NCI-H146 treated with DMSO at 0.1 percent for 48 hours (cell line): ENCODE measurements at regions not wholly inside any gene's neighbourhood (a gene's known extent, or its start where the extent isn't known, plus 50 kb on each side); places are given as distances from the start of the nearest gene placed in this dataset.

Experiments
- DNase-seq: peaks from one replicate; lab custom pipeline; 2025; ENCODE audit not compliant: unreplicated experiment; lab: John Stamatoyannopoulos, UW

DNA sequence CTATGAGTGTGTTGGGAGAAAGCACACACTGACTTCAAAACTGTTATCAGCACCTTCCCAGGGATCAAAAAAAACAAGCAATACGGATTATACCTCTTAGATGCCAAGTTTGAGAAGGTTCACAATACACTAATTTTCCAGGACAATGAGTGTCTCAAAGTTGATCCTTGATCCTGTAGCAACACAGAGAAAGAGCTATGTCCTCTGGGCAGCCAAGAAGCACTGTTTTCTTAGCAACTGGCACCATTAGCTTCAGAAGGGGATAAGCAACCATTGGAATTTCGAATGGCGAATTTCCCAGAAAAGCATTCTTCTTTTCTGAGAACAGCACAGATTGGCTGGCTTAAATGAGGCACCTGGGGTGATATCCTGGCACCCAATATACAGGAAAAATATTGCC lies 270.3 kb upstream of the RORA start:
- no peak for DNase-seq

DNA sequence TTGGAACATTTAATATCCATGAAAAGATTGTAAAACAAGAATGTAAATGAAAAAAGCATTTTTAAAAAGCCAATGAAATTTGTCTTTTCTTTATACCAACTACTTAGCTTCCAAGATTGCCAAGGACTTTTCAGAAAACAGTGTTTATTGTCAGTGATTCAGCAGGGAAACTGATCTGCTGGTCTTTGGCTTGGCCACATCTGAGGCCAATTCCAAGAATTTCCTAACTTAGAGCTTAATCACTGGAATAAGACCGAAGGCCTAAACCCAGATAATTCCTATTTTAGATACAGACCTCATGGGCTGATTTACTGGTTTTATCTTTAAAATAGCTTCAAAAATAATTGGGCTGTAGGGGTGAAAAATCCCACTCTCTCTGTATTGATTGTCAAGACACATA lies 260.5 kb upstream of the RORA start:
- DNase-seq: no peak

DNA sequence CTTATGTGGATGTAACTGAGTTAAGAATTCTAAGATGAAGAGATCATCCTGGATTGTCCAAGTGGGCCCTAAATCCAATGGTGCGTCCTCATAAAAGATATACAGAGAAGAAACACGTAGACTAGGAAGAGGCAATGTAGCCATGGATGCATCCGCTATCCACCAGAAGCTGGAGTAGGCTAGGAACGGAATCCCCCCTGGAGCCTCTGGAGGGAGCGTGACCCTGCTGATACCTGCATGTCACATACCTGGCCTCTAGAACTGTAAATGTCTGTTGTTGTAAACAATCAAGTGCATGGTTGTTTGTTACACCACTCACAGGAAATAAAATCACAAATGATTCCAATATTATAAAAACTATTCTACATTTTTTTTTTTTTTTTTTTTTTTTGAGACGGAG lies 254.5 kb upstream of the RORA start:
- DNase-seq: no peak

DNA sequence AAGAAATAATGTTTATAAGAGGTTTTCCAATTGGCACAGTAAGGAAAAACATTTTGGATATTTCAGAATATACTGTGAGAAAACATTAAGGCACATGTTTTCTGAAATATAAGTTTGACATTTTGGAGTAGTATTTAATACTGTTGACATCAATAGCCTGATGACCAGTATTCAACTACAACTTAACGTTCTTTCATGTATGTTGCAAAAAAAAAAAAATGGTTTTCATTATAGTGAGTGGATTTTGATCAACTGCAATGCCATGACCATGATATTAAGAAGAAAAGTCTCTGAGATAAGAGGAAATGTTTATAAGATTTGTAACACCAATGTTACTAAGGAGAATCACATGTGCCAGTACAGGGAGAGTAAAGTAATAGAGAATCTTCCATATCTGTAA lies 252.8 kb upstream of the RORA start:
- DNase-seq: no peak

DNA sequence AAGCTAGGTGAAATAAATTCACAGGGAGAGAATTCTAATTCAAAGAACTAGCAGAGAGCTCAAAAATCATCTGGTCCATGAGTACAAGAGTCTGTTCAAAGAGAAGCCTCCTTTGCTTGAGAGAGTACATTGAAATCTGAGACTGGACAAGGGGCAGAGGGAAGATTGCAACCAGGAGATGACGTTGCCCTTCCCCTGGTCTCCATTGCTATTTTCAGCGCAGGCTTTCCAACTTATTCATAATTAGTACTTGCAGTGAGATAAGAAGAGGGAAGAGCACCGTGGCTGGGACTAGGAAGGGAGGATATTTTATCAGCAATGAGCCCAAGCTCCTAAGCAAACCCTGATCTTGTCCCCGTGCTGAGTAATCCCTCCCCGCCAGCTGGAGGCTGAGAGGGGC lies 251.8 kb upstream of the RORA start:
- peak; percentile 24 for DNase-seq

DNA sequence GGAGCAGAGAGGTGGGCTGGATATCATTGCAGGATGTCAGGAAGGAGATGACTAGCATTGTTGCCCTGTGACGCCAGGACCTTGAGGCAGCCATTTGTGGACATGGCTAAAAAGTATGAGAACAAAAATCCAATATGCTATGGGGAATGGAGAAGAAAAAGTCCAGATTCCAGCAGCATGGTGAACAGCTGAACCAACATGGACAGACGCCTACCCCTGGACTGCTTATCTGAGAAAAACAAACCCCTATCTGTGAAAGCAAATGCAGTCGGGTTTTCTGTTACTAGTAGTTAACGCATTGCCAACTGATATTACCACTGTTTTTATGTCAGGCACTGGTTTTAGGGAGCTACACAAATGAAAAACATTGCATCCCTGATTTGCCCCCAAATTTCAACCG lies 251.2 kb upstream of the RORA start:
- DNase-seq: peak; percentile 0

DNA sequence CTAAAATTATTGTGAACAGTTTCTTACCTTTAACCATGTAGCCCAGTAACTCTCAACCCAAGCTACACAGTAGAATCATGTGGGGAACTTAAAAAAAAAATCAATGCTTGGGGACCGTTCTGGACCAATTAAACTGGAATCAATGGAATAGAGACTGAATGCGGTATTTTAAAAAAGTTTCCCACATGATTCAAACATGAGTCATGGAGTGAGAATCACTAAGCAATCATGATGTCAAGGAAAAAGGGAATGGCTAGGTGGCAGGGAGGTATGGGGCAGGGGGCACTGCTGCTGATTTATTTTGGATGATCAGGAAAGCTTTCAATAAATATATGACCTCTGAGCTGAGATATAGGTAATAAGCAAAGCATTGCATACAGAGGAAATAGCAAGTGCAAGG lies 250.5 kb upstream of the RORA start:
- no peak for DNase-seq

DNA sequence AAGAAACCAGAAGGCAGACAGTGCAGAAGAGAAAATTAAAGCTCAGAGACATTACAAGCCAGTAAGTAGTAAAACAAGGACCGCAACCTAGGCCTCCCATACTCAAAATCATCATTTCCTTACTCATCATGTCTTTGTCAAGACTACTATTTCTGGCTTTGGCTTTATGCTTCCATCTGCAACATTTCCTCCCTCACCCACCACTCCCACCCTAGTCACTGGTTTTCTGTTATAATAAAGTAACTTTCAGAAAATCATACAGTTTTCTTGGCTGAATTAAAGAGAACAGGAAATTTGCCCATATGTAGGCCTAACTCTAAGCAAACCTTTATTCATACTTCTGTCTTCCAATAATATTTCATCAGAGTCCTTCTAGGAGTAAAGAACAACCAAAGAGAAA lies 247.6 kb upstream of the RORA start:
- no peak for DNase-seq

DNA sequence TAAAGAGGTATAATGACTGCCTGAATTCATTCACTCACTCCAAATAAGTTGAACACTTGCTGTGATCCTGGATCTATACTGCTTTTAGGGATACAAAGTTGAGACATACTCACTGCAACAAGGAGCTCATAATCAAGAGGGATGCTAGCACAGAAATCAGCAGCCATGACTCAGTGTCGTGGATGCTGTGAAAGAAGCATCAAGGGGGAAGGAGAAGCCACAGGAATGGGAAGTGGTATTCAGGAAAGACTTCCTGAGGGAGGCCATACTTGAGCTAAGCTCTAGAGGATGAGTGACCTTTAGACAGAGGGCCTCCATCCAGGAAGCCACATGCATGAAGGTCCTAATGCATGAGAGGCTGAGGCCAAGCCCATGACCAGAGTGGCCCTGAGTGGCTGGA lies 245.7 kb upstream of the RORA start:
- no peak for DNase-seq

DNA sequence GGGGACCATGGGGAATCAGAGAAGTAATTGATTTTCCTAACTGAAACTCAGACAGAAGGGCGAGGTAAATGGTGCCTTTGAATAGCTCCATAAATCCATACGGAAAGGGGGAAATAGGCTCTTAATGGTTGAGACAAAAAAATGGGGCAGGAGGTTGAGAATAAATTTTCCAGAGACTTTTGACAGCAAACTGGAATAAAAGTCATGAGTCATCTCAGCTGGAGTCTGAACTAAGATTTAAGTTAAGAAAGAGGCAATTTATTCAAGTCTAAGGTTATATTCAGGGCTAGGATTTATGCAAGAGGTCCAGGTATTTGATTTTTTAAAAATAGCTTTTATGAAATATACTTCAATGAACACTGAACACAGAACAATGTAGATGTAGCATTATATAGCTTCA lies 238.7 kb upstream of the RORA start:
- no peak for DNase-seq

DNA sequence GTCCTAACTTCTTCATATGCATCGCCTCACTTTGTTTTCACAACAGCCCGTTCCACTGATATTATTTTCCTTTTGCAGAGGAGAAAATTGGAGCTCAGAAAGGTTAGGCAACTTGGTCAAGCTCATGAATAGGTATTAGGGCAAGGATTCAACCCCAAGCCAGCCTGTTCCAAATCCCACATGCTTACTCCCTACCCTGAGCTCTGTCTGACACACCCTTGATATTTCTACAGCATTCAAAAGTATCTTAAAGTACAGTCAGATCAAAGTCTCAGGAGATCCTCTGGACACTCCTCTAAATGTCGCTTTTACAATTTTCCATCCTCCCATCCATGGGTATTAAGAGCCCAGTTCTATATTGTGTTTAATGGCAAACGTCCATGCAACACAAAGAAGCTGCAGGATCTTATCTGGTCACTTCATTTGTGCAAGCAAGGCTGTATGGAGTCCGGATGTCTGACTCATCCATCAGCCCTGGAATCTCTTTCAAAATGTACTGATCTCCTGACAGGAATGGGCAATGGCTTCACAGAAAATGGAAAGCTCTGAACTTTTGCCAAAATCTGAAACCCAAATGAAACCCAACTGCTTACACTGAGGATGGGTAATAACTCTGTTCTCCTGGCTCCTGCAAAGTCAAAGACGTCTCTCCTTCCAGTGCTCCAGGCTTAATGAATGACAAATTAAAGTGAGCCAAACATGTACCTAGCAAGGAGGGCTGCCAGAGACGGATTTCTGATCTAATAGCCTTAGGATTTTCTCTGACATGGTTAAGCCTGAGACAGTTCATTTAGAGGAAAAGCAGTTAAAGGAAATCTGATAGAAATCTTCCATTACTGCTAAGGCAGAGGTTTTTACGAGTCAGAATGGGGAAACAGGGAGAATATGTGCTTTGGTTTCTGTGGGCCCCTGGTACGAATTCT lies 230.9 kb upstream of the RORA start:
- peak; percentile 48 for DNase-seq

DNA sequence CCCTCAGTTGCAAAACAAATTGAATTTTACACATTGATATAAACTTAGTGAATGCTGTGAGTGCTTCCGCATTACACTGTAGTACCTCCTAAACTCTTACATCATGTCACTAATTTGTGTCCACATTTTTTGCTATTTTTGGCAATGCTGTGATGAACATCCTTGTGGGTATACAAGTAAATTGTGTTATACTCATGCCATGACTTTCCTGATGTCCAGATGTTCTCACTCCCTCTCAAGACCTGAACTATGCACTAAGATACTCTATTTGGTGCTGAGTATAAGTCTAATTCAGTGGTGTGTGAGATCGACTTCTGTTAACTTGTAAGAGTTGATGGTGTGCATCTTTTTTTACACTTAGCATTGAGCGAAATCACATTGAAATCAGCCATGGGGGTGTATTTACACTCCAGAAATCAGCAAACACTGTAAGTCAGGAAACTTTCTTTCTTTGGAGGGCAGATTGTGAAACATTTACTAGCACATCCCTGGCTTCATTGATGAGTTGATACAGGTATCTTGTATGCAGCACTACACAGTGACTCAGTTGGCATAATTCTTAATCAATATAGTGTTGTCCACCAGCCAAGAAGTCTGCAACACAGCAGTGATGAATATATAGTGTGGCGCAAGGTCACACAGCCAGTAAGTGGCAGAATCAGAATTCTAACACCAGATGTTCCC lies 228.1 kb upstream of the RORA start:
- DNase-seq: no peak

DNA sequence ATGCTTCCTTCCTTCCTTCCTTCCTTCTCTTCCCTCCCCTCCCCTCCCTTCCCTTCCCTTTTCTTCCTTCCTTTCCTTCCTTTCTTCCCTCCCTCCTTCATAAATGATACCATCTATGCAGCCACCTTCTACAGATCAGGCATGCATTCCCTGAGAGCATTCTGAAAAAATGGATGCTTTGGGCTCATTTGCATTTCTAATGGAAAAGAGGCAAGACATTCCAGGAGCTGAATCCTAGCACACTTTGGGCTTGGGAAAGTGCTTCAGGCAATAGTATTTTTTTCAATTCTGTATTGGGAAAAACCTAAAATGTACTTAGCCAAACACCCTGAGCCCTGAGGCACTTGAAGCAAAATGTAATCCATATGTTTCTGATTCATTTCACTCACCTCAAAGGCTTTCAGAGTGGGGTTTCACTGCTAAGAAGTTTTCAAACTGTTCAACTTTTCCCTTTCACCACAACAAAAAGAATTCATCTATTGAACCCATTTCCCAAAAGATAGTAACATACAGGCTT lies 220.1 kb upstream of the RORA start:
- no peak for DNase-seq

DNA sequence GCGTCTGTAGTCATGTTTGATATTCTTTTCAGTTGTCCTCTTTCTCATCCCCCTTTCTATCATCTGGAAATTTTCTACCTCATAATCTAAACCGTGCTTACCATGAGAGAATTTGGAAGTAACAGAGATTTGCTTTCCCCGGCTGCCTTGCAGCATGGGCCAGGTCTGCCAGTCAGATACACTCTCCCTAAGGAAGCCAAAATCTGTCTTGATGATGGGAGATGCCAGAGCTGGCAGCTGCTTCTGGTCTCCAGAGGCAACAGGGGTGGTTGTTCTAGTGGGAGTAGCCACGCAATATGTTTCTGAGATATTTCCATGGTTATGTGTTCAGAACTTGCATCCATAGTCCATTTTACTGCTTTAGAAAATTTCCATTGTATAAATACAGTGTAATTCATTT lies 218.9 kb upstream of the RORA start:
- DNase-seq: no peak

DNA sequence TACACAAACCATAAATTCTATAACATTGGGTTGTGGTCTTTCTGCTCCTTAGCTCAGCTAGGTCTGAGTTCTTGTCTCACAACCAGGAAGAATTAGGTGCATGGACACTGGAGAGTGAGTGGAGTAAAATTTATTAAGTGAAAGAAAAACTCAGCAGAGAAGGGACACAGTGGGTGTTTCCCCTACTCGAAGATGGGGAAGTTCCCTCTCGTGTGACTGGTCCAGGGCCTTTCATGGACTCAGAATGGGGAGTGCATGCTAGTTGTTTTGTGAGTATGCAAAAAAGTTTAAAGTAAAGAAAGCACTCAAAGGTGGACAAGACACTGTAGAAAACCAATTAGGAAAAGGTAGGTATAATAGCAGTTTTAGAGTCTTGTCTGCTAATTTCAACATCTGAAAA lies 215.5 kb upstream of the RORA start:
- DNase-seq: no peak

DNA sequence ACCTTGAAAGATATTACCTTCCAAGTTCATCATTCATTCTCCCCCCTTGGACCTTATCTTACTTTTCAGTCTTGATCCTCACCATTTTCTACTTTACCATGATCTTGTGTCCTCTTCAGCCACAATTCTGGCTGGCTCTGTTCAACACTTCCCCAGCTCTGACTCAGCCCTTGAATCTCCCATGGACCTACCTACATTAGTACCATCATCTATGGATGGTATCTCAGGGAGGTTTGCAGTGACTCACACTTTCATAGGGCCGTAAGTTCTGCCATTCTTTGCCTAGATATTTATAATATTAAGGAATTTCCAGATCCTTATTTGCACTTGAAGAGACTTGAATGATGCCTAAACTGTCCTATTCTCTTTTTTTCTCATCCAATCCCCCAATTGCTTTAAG lies 213.7 kb upstream of the RORA start:
- DNase-seq: no peak

DNA sequence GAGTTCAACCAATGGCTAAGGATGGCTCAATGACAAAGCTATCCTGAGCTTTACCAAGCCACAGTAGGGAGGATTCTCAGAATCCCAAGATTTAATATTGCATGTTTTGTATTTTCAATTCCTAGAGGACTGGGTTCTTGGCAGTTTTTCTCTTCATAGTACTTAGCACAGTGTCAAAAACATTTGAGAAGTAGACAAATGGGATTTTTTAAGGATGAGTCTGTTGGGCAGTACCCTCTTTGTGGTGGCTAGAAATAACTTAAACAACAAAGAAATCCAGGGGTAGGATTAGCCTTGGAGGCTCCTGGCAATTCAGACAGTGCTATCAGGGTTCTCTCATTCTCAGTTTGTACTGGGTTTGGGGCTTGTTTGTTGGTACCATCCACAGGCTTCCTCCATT lies 212.8 kb upstream of the RORA start:
- DNase-seq: no peak

DNA sequence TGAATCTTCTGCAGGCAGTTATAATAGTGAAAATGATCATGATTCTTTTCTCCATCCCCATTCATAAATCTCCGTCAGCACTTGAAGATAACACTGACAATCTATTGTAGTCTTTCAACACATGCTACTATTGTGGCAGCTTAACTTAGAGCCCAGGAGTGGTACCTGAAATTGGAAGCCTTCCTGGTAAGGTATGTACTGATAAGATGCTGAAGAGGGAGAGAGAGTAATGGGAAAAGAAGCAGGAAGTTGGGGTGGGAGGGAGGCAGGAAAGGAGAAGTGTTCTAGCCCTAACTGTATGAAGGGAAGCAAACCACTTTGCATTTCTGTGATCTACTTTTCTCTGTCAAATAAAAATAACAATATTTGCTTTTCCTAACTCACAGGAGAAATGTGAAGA lies 197.4 kb upstream of the RORA start:
- DNase-seq: no peak

DNA sequence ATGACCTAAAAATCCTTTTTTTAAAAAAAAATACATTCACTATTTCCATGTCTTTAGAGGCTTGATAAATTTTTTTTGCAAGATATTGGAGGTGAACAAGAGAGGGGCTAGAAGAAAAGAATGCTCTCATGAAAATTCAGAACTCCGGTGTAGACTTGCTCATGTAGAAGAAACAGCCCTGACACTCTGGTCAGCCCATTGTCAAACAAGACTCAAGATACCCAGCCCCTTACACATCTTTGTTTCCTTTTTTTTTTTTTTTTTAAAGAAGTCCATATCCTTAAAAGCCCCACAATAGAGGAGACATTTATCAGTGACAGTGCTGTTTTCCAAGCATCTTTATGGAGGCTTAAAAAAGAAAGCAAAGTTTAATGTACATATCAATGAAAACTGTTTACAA lies 196.8 kb upstream of the RORA start:
- no peak for DNase-seq

DNA sequence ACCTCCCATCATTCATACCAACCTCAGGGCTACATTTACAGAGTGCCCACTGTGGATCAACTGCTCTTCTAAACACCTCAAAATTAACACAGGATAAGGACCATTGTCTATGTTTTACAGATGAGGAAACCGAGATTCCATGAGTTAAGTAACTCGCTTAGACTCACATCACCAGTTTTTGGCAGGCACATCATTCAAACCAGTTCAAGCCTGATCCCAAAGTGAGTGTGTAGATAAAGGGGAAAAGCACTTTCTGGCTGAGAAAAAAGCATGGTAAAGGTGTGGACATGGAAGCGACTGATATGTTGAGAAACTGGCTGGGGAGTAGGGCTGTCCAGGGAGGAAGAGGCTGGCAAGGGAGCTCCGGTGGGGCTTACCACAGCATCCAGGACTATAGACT lies 193.7 kb upstream of the RORA start:
- DNase-seq: no peak

DNA sequence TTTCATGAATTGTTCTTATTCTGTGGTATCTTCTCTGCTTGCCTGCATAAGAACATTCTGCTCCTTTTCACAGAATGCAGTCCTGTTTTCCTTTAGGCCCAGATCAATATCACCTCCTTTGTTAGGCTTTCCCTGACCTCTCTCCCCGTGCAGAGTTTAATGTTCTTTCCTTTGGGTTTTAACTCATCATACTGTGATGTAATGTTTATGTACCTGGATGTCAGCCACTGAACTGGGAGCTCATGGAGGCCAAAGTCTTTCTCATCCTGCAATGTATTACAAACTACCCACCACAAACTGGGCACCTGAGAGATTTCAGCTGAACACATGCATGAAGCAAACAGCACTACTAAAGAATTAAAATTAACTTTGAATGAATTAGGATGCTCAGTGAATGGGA lies 192.8 kb upstream of the RORA start:
- DNase-seq: no peak

DNA sequence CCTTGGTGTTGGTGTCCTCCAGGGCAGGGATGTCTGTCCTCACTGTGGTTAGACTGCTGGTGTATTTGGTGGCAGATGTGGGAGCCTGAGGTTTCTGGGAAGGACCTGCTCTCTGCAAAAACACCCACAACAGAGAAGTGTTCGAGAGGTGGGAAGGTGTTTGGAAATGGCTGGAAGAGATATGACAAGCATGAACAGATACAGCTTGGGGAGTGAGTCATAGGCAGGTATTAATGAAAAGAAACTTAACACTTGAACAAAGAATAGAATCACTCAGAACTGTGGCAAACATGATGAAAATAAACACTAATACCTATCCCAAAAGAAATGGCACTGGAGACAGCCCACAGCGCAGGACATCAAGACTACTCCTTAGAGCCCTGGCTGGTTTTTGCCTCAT lies 192.4 kb upstream of the RORA start:
- DNase-seq: no peak
